ENCODE measurements at regions not wholly inside any gene's neighbourhood (a gene's known extent, or its start where the extent isn't known, plus 50 kb on each side); places are given as distances from the start of the nearest gene placed in this dataset.

DNA sequence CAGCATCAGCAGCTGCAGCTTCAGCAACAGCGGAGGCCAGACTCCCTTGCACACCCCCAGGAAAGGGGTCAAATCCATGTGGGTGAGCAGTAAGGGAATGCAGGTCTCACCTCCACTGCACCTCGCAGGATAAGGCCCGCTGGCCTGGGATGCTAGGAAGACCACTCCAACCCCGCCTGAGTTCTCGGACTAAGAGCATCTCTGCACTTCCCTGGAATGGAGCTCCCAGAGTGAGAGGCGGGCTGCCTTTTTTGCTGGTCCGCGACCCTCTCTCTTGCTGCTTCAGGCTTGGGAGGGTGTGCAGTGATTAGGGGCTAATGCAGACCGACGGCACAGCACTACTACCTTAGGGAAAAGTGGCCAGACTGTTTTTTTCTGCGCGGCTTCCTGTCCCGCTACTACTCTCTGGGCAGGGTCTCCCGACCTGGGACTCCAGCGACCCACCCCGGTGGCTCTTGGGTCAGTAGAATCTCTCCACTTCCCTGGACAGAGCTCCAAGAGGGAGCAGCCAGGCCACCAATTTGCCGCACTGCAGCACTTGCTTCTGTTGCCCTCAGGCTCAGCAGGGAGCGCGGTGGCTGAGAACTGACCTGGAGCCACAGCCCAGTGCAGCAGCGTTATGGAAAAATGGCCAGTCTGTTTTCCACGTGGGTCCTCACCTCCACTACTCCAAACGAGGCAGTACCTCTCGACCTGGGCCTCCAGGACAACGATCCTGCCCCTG lies 480.4 kb downstream of the CDH8 start:
- Histone ChIP-seq H3K27me3 (ENCODE audit: control insufficient read depth in 1 of 2, insufficient read depth in 2 of 2, low read length in 2 of 2) (no peaks in the 10 kb centered on the region), H3K9me3 (ENCODE audit: control insufficient read depth in 2 of 2, low read length in 2 of 2) (no peaks in the 10 kb centered on the region)

DNA sequence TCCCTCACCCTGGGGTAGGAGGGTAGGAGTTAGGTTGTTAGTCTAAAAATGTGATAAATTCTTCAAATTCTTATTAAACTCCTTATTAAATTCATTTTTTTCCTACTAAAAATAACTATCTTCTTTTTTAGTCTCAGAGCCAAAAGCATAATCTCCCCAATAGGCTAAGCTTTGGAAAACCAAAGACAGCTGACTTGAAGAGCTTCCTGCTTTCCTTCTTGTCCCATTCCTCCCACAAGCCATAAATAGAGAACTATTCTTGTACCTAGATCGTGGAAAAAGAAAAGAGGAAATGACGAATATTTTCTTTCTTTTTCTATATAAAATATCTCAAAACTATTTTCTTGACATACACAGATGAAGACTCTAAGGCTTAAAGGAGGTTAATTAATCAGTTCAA lies 486.9 kb downstream of the CDH8 start:
- H3K4me1 ChIP-seq (ENCODE audit: control insufficient read depth, insufficient read depth, low read length), result no peaks in the 10 kb centered on the region
- H3K9ac ChIP-seq (ENCODE audit: low read length in 2 of 2), result no peak overlapping the region
- no peaks in the 10 kb centered on the region for H3K36me3 ChIP-seq (ENCODE audit: control insufficient read depth in 2 of 2, insufficient read depth in 2 of 2, low read length in 2 of 2)
- H3K27me3 ChIP-seq (ENCODE audit: control insufficient read depth in 1 of 2, insufficient read depth in 2 of 2, low read length in 2 of 2), result no peaks in the 10 kb centered on the region
- no peaks in the 10 kb centered on the region for H3K9me3 ChIP-seq (ENCODE audit: control insufficient read depth in 2 of 2, low read length in 2 of 2)
- H3K4me3 ChIP-seq (ENCODE audit: low read length in 2 of 2), result no peak overlapping the region
- no peak overlapping the region for H3K27ac ChIP-seq (ENCODE audit: low read length)

More for the DNA sequence above, 480.4 kb downstream of the CDH8 start:
- no peak overlapping the region for H3K9ac ChIP-seq (ENCODE audit: low read length in 2 of 2)
- H3K4me1 ChIP-seq (ENCODE audit: control insufficient read depth, insufficient read depth, low read length), result no peaks in the 10 kb centered on the region
- H3K36me3 ChIP-seq (ENCODE audit: control insufficient read depth in 2 of 2, insufficient read depth in 2 of 2, low read length in 2 of 2), result no peaks in the 10 kb centered on the region
- no peak overlapping the region for H3K27ac ChIP-seq (ENCODE audit: low read length)
- H3K4me3 ChIP-seq (ENCODE audit: low read length in 2 of 2), result no peak overlapping the region

DNA sequence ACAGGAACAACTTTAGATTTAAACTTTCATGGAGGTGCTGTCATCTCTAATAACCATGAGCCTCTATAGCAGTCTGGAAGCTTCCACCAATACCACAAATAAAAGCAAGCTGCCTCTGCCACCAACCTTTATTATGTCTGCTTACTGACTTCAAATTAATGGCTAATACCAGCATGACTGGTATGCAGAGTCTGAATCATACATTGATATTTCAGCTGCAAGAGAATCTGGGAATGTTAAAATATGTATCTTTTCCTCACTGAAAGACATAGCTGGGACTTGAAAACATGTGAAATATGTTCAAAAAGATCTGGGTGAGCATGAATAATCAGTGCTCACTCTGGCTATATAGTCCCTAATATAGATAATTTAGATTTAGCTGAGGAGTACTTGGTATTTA lies 488.6 kb downstream of the CDH8 start:
- H3K27me3 ChIP-seq (ENCODE audit: control insufficient read depth in 1 of 2, insufficient read depth in 2 of 2, low read length in 2 of 2), result no peaks in the 10 kb centered on the region
- H3K9me3 ChIP-seq (ENCODE audit: control insufficient read depth in 2 of 2, low read length in 2 of 2), result no peaks in the 10 kb centered on the region
- no peak overlapping the region for H3K9ac ChIP-seq (ENCODE audit: low read length in 2 of 2)
- H3K4me1 ChIP-seq (ENCODE audit: control insufficient read depth, insufficient read depth, low read length), result no peaks in the 10 kb centered on the region
- H3K27ac ChIP-seq (ENCODE audit: low read length), result no peak overlapping the region
- H3K36me3 ChIP-seq (ENCODE audit: control insufficient read depth in 2 of 2, insufficient read depth in 2 of 2, low read length in 2 of 2), result no peaks in the 10 kb centered on the region
- no peak overlapping the region for H3K4me3 ChIP-seq (ENCODE audit: low read length in 2 of 2)

DNA sequence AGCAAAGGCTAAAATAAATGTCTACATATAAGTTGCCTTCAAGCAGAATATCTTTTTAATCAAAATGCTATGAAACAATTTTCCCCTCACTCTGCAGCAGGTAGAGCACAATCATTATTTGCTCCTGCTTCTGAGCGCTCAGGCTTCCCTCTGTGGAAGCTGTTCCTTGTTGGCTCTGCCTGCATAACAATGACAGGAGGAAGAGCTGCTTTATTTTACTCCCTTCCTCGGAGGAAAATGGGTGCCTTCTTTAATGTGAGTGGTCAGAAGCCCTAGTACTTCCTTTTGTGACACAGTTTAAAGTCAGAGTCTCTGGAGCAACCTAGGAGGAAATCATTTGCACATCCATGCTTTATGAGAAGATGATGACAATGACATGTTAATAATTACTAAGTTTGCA lies 492.1 kb downstream of the CDH8 start:
- Histone ChIP-seq H3K4me3 (ENCODE audit: low read length in 2 of 2) (no peak overlapping the region), H3K4me1 (ENCODE audit: control insufficient read depth, insufficient read depth, low read length) (no peaks in the 10 kb centered on the region), H3K9me3 (ENCODE audit: control insufficient read depth in 2 of 2, low read length in 2 of 2) (no peaks in the 10 kb centered on the region), H3K27me3 (ENCODE audit: control insufficient read depth in 1 of 2, insufficient read depth in 2 of 2, low read length in 2 of 2) (no peaks in the 10 kb centered on the region), H3K27ac (ENCODE audit: low read length) (no peak overlapping the region), H3K36me3 (ENCODE audit: control insufficient read depth in 2 of 2, insufficient read depth in 2 of 2, low read length in 2 of 2) (no peaks in the 10 kb centered on the region), H3K9ac (ENCODE audit: low read length in 2 of 2) (no peak overlapping the region)

DNA sequence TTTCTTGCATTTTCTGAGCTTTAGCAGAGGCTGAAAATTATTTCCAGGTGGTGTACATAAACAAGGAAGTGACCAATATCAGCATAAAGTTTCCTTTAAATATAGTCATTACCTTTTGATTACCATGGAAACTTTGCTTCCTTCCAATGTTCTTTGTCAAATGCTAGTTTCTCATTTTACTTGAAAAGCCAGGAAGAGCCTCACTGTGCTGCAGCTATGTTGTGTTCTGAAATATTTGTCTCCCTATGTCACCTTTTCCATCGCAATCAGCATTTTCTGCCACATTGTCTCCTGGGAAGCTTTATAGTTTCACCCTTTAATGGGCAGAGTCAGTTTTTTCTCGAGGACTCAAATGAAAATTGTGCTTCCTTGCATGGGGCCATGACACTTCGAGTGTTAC lies 496.0 kb downstream of the CDH8 start:
- Histone ChIP-seq H3K27me3 (ENCODE audit: control insufficient read depth in 1 of 2, insufficient read depth in 2 of 2, low read length in 2 of 2) (no peaks in the 10 kb centered on the region), H3K9ac (ENCODE audit: low read length in 2 of 2) (no peak overlapping the region), H3K36me3 (ENCODE audit: control insufficient read depth in 2 of 2, insufficient read depth in 2 of 2, low read length in 2 of 2) (no peaks in the 10 kb centered on the region), H3K4me1 (ENCODE audit: control insufficient read depth, insufficient read depth, low read length) (no peaks in the 10 kb centered on the region), H3K4me3 (ENCODE audit: low read length in 2 of 2) (no peak overlapping the region), H3K27ac (ENCODE audit: low read length) (no peak overlapping the region), H3K9me3 (ENCODE audit: control insufficient read depth in 2 of 2, low read length in 2 of 2) (no peaks in the 10 kb centered on the region)

DNA sequence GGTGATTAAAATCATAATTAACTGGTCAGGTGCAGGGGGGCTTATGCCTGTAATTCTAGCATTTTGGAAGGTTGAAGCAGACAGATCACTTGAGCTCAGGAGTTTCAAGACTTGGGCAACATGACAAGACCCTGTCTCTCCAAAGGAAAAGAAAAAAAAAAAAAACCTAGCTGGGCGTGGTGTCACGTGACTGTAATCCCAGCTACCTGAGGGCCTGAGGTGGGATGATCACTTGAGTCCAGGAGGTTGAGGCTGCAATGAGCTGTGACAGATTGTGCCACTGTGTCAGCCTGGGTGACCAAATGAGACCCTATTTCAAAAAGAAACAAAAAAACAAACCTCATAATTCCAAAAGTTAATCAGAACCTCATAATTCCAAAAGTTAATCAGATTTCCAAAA lies 505.5 kb downstream of the CDH8 start:
- Histone ChIP-seq H3K36me3 (ENCODE audit: control insufficient read depth in 2 of 2, insufficient read depth in 2 of 2, low read length in 2 of 2) (no peaks in the 10 kb centered on the region), H3K9me3 (ENCODE audit: control insufficient read depth in 2 of 2, low read length in 2 of 2) (no peaks in the 10 kb centered on the region), H3K4me3 (ENCODE audit: low read length in 2 of 2) (no peak overlapping the region), H3K9ac (ENCODE audit: low read length in 2 of 2) (no peak overlapping the region), H3K27me3 (ENCODE audit: control insufficient read depth in 1 of 2, insufficient read depth in 2 of 2, low read length in 2 of 2) (no peaks in the 10 kb centered on the region), H3K4me1 (ENCODE audit: control insufficient read depth, insufficient read depth, low read length) (no peaks in the 10 kb centered on the region), H3K27ac (ENCODE audit: low read length) (no peak overlapping the region)

DNA sequence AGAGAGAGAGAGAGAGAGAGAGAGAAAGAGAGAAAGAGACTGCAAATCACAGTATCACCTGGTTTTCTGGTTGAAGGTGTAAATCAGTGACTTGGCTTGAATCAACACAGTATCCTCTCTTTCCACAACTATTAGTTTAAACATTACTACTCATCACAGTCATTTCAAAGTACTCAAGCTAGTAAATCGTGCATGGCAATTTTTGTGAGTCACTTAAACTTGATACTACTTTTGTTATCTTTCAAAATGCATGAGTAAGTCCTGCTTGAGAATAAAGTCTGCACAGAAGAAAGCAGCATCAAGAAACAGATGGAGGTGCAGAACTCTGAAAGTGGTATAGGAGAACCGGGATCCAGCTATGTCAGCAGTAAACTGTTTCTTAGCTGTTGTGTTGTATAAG lies 535.4 kb downstream of the CDH8 start:
- H3K27me3 ChIP-seq (ENCODE audit: control insufficient read depth in 1 of 2, insufficient read depth in 2 of 2, low read length in 2 of 2), result no peaks in the 10 kb centered on the region
- H3K36me3 ChIP-seq (ENCODE audit: control insufficient read depth in 2 of 2, insufficient read depth in 2 of 2, low read length in 2 of 2), result no peaks in the 10 kb centered on the region
- H3K27ac ChIP-seq (ENCODE audit: low read length), result no peak overlapping the region
- H3K9me3 ChIP-seq (ENCODE audit: control insufficient read depth in 2 of 2, low read length in 2 of 2), result no peaks in the 10 kb centered on the region
- H3K9ac ChIP-seq (ENCODE audit: low read length in 2 of 2), result no peak overlapping the region
- no peaks in the 10 kb centered on the region for H3K4me1 ChIP-seq (ENCODE audit: control insufficient read depth, insufficient read depth, low read length)
- no peak overlapping the region for H3K4me3 ChIP-seq (ENCODE audit: low read length in 2 of 2)

DNA sequence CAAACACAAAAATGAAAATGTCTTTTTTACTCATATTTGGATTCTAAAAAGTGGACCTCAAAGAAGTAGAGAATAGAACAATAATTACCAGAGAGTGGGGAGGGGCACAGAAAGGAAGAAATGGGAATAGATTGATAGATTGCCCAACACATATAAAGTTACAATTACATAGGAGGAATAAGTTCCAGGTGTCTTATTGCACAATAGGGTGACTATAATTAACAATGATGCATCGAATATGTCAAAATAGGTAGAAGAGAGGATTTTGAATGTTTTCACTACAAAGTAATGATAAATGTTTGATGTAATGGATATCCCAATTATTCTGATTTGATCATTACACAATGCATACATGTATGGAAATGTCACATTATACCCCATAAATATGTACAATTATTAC lies 556.0 kb downstream of the CDH8 start:
- Histone ChIP-seq H3K27ac (ENCODE audit: low read length) (no peak overlapping the region), H3K4me3 (ENCODE audit: low read length in 2 of 2) (no peak overlapping the region), H3K36me3 (ENCODE audit: control insufficient read depth in 2 of 2, insufficient read depth in 2 of 2, low read length in 2 of 2) (no peaks in the 10 kb centered on the region), H3K9ac (ENCODE audit: low read length in 2 of 2) (no peak overlapping the region), H3K4me1 (ENCODE audit: control insufficient read depth, insufficient read depth, low read length) (no peaks in the 10 kb centered on the region), H3K27me3 (ENCODE audit: control insufficient read depth in 1 of 2, insufficient read depth in 2 of 2, low read length in 2 of 2) (no peaks in the 10 kb centered on the region), H3K9me3 (ENCODE audit: control insufficient read depth in 2 of 2, low read length in 2 of 2) (no peaks in the 10 kb centered on the region)

DNA sequence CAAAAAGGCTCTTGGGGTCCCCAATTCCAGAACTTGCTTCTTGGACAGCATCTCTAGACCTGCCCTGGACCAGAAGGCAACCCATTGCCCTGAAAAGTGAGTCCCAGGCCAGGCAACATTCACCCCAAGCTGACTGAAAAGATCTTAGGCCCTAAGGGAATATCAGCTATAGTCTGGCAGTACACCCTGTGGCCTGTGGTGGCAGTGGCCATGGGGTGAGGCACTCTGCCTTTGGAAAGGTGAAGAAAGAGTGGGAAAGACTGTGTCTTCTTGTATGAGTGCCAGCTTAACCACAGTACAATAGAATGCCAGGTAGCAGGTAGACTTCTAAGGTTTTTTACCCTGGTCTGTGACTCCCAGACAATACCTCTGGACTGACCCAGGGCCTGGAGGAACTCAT lies 564.5 kb downstream of the CDH8 start:
- no peak overlapping the region for H3K4me3 ChIP-seq (ENCODE audit: low read length in 2 of 2)
- H3K27me3 ChIP-seq (ENCODE audit: control insufficient read depth in 1 of 2, insufficient read depth in 2 of 2, low read length in 2 of 2), result no peaks in the 10 kb centered on the region
- no peaks in the 10 kb centered on the region for H3K36me3 ChIP-seq (ENCODE audit: control insufficient read depth in 2 of 2, insufficient read depth in 2 of 2, low read length in 2 of 2)
- no peak overlapping the region for H3K27ac ChIP-seq (ENCODE audit: low read length)
- H3K4me1 ChIP-seq (ENCODE audit: control insufficient read depth, insufficient read depth, low read length), result no peaks in the 10 kb centered on the region
- no peak overlapping the region for H3K9ac ChIP-seq (ENCODE audit: low read length in 2 of 2)
- H3K9me3 ChIP-seq (ENCODE audit: control insufficient read depth in 2 of 2, low read length in 2 of 2), result no peaks in the 10 kb centered on the region

DNA sequence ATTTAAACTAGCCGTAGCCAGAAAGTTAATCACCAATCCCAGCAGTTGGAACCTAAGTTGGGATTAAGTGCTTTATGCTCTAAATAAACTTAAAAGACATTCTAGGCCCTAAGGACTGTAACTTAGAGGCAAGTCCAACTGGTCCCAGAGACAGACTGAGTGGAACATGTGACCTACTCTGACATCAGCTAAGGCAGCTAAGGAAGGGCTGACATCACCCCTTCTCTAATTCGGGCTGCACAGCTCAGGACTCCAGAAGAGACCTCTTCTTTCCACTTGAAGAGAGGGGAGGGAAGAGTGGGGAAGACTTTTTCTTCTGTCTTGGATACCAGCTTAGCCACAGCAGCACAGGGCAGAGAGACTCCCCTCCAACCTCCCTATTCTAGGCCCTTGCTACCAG lies 565.2 kb downstream of the CDH8 start:
- no peak overlapping the region for H3K9ac ChIP-seq (ENCODE audit: low read length in 2 of 2)
- H3K36me3 ChIP-seq (ENCODE audit: control insufficient read depth in 2 of 2, insufficient read depth in 2 of 2, low read length in 2 of 2), result no peaks in the 10 kb centered on the region
- H3K4me3 ChIP-seq (ENCODE audit: low read length in 2 of 2), result no peak overlapping the region
- no peaks in the 10 kb centered on the region for H3K4me1 ChIP-seq (ENCODE audit: control insufficient read depth, insufficient read depth, low read length)
- no peaks in the 10 kb centered on the region for H3K27me3 ChIP-seq (ENCODE audit: control insufficient read depth in 1 of 2, insufficient read depth in 2 of 2, low read length in 2 of 2)
- H3K9me3 ChIP-seq (ENCODE audit: control insufficient read depth in 2 of 2, low read length in 2 of 2), result no peaks in the 10 kb centered on the region
- no peak overlapping the region for H3K27ac ChIP-seq (ENCODE audit: low read length)

DNA sequence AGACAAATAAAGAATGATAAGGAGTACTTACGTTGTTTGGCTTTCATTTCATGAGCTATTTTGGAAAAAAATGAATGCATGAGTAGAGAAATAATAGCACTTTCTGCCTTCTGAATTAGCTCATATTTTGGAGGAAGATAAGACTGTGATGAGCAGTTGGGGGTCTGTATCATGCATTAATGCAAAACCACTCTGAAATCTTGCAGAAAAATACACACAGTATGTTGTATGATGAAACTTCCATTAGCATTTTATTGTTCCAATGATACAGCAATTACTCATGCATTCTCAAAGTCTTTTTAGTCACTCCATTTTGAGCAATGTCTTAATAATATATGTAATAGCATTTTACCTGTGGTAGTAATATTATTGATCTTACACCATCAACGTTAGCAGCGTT lies 571.0 kb downstream of the CDH8 start:
- no peaks in the 10 kb centered on the region for H3K27me3 ChIP-seq (ENCODE audit: control insufficient read depth in 1 of 2, insufficient read depth in 2 of 2, low read length in 2 of 2)
- H3K9me3 ChIP-seq (ENCODE audit: control insufficient read depth in 2 of 2, low read length in 2 of 2), result no peaks in the 10 kb centered on the region
- no peaks in the 10 kb centered on the region for H3K36me3 ChIP-seq (ENCODE audit: control insufficient read depth in 2 of 2, insufficient read depth in 2 of 2, low read length in 2 of 2)

More for the DNA sequence above, 571.0 kb downstream of the CDH8 start:
- H3K4me1 ChIP-seq (ENCODE audit: control insufficient read depth, insufficient read depth, low read length), result no peaks in the 10 kb centered on the region
- no peak overlapping the region for H3K4me3 ChIP-seq (ENCODE audit: low read length in 2 of 2)
- H3K27ac ChIP-seq (ENCODE audit: low read length), result no peak overlapping the region
- no peak overlapping the region for H3K9ac ChIP-seq (ENCODE audit: low read length in 2 of 2)
